ENCODE measurements at regions not wholly inside any gene's neighbourhood (a gene's known extent, or its start where the extent isn't known, plus 50 kb on each side); places are given as distances from the start of the nearest gene placed in this dataset.

DNA sequence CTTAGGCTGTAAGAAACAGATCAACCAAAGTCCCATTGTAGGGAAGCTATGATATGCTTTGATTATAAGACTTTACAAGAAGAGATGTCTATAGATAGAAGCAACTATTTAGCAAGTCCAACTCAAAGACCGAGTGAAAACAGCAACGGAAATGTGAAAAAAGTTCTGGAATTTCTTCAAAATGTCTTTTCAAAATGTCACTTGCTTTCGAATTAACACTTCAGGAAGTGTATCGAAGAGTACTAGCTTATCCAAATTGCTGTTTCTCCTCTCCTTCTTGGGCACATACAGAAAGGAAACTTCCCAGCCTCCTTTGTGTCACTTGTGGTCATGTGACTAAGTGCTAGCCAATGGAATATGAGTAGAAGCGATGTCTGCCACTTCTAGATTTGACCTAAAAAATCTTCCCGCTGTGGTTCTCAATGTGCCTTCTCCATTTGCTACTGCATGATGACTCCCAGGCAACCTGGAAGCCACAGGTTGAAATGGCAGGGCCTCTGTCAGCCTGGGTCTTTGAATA, 89.9 kb downstream of the TSEN15 start:
- no peak overlapping the region for H3K27ac ChIP-seq (ENCODE audit: low read depth in 1 of 2, low read length in 1 of 2)
- H3K4me3 ChIP-seq, result no peak overlapping the region
- no peaks in the 10 kb centered on the region for H3K27me3 ChIP-seq (ENCODE audit: control insufficient read depth in 3 of 3, insufficient read depth in 3 of 3, low read length in 2 of 3)
- H3K9ac ChIP-seq (ENCODE audit: insufficient read depth in 1 of 2, low read length in 2 of 2), result no peak overlapping the region
- H3K9me3 ChIP-seq (ENCODE audit: control insufficient read depth in 4 of 4, insufficient read depth in 3 of 4, low read length in 3 of 4), result peaks cover 0 to 2% (median 0%) of the 10 kb centered on the region in 4 donors
- peaks cover 0 to 6% (median 3%) of the 10 kb centered on the region in 5 donors for H3K4me1 ChIP-seq (ENCODE audit: control insufficient read depth in 5 of 5, insufficient read depth in 5 of 5, low read length in 5 of 5)
- no peaks in the 10 kb centered on the region for H3K36me3 ChIP-seq (ENCODE audit: control insufficient read depth in 4 of 4, insufficient read depth in 4 of 4, low read length in 4 of 4)
- ATAC-seq (ENCODE audit: insufficient read depth, low FRiP score), result no peak
- DNase-seq, result no peak
- TF ChIP-seq, protein P1, sequence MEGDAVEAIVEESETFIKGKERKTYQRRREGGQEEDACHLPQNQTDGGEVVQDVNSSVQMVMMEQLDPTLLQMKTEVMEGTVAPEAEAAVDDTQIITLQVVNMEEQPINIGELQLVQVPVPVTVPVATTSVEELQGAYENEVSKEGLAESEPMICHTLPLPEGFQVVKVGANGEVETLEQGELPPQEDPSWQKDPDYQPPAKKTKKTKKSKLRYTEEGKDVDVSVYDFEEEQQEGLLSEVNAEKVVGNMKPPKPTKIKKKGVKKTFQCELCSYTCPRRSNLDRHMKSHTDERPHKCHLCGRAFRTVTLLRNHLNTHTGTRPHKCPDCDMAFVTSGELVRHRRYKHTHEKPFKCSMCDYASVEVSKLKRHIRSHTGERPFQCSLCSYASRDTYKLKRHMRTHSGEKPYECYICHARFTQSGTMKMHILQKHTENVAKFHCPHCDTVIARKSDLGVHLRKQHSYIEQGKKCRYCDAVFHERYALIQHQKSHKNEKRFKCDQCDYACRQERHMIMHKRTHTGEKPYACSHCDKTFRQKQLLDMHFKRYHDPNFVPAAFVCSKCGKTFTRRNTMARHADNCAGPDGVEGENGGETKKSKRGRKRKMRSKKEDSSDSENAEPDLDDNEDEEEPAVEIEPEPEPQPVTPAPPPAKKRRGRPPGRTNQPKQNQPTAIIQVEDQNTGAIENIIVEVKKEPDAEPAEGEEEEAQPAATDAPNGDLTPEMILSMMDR (IDR thresholded peaks at IDR 0.05; ENCODE audit: control extremely low read depth, extremely low read depth), result no peak
- 94 to 95% methylated on average over 6 of the region's 6 CpGs for WGBS, 2 donors

DNA sequence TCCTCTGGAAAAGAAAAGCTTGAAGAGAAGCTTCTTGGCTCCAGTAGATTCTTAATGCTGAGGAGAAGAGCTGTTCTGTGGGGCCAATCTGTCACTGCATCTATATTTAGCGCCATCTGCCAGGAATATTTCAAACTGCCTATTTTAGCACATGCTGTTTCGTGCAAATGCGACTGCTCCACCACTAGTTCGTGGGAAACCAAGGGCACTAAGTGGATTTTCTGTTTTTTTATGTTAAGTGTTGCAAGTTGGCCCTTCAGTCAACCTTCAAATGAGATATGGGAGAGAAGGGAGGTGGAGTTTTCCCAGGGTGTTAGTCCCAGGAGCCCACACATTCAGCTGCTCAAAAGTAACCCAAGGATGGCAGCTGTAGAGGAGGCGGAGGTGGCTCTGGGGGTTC, 91.9 kb downstream of the TSEN15 start:
- 51 to 55% methylated on average over 5 of the region's 5 CpGs for WGBS, 2 donors
- Histone ChIP-seq H3K9ac (ENCODE audit: insufficient read depth in 1 of 2, low read length in 2 of 2) (no peak overlapping the region), H3K27me3 (ENCODE audit: control insufficient read depth in 3 of 3, insufficient read depth in 3 of 3, low read length in 2 of 3) (no peaks in the 10 kb centered on the region), H3K4me3 (no peak overlapping the region), H3K36me3 (ENCODE audit: control insufficient read depth in 4 of 4, insufficient read depth in 4 of 4, low read length in 4 of 4) (no peaks in the 10 kb centered on the region), H3K9me3 (ENCODE audit: control insufficient read depth in 4 of 4, insufficient read depth in 3 of 4, low read length in 3 of 4) (peaks cover 0 to 3% (median under 1%) of the 10 kb centered on the region in 4 donors), H3K4me1 (ENCODE audit: control insufficient read depth in 5 of 5, insufficient read depth in 5 of 5, low read length in 5 of 5) (peaks cover 0 to 6% (median 3%) of the 10 kb centered on the region in 5 donors), H3K27ac (ENCODE audit: low read depth in 1 of 2, low read length in 1 of 2) (no peak overlapping the region)
- ATAC-seq (ENCODE audit: insufficient read depth, low FRiP score), result no peak
- DNase-seq, result peak in 2 of 3 donors; percentile 42 to 68
- TF ChIP-seq, protein P1 (IDR thresholded peaks at IDR 0.05; ENCODE audit: control extremely low read depth, extremely low read depth), result no peak

DNA sequence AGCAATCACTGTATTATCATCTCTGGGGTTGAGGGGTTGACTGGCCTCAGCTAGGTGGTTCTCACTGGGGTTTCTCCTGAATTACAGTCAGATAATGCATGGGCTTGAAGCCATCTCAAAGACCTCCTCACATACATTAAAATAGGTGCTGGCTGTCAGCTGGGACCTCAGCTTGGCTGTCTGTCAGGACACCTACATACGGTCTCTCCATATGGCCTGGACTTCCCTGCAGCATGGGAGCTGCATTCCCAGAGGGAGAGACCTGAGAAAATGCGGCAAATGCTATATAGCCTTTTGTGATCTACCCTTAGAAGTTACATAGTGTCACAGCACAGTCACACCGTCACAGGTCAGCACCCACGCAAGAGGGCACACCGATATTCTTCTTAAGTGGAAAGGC, 93.6 kb downstream of the TSEN15 start:
- ATAC-seq (ENCODE audit: insufficient read depth, low FRiP score) (no peak), DNase-seq (no peak)
- TF ChIP-seq, protein P1 (IDR thresholded peaks at IDR 0.05; ENCODE audit: control extremely low read depth, extremely low read depth), result no peak
- no peaks in the 10 kb centered on the region for H3K36me3 ChIP-seq (ENCODE audit: control insufficient read depth in 4 of 4, insufficient read depth in 4 of 4, low read length in 4 of 4)
- no peak overlapping the region for H3K4me3 ChIP-seq
- peaks cover 0 to 6% (median 3%) of the 10 kb centered on the region in 5 donors for H3K4me1 ChIP-seq (ENCODE audit: control insufficient read depth in 5 of 5, insufficient read depth in 5 of 5, low read length in 5 of 5)
- no peak overlapping the region for H3K9ac ChIP-seq (ENCODE audit: insufficient read depth in 1 of 2, low read length in 2 of 2)
- WGBS, 2 donors, result 97 to 99% methylated on average over 5 of the region's 5 CpGs
- H3K27me3 ChIP-seq (ENCODE audit: control insufficient read depth in 3 of 3, insufficient read depth in 3 of 3, low read length in 2 of 3), result no peaks in the 10 kb centered on the region
- H3K9me3 ChIP-seq (ENCODE audit: control insufficient read depth in 4 of 4, insufficient read depth in 3 of 4, low read length in 3 of 4), result peaks cover 0 to 3% (median under 1%) of the 10 kb centered on the region in 4 donors
- H3K27ac ChIP-seq (ENCODE audit: low read depth in 1 of 2, low read length in 1 of 2), result no peak overlapping the region

DNA sequence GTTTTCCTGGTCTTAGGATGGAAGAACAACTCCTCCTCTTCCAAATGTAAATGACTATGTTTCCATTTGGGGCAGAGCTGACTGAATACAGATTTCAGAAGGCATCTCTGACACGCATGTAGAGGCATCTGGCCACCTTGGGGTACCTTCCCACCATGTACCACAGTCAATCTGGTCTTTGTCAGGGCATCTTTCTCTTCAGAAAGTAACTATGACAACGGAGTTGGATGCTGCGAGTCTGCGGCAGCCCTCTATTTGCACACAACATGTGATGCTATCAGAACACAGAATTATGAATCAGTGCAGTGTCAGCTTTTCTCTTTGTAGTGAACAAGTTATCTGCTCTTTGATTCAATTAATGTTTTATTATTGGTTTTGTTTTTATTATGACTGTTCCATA, 94.7 kb downstream of the TSEN15 start:
- peaks cover 0 to 3% (median under 1%) of the 10 kb centered on the region in 4 donors for H3K9me3 ChIP-seq (ENCODE audit: control insufficient read depth in 4 of 4, insufficient read depth in 3 of 4, low read length in 3 of 4)
- H3K36me3 ChIP-seq (ENCODE audit: control insufficient read depth in 4 of 4, insufficient read depth in 4 of 4, low read length in 4 of 4), result no peaks in the 10 kb centered on the region
- H3K4me3 ChIP-seq, result no peak overlapping the region
- no peak overlapping the region for H3K9ac ChIP-seq (ENCODE audit: insufficient read depth in 1 of 2, low read length in 2 of 2)
- DNase-seq (no peak), ATAC-seq (ENCODE audit: insufficient read depth, low FRiP score) (no peak)
- H3K27ac ChIP-seq (ENCODE audit: low read depth in 1 of 2, low read length in 1 of 2), result no peak overlapping the region
- peaks cover 0 to 10% (median 5%) of the 10 kb centered on the region in 5 donors for H3K4me1 ChIP-seq (ENCODE audit: control insufficient read depth in 5 of 5, insufficient read depth in 5 of 5, low read length in 5 of 5)
- no peaks in the 10 kb centered on the region for H3K27me3 ChIP-seq (ENCODE audit: control insufficient read depth in 3 of 3, insufficient read depth in 3 of 3, low read length in 2 of 3)
- WGBS, 2 donors, result 95% methylated on average over 4 of the region's 4 CpGs
- TF ChIP-seq, protein P1 (IDR thresholded peaks at IDR 0.05; ENCODE audit: control extremely low read depth, extremely low read depth), result no peak
